ENCODE measurements at regions not wholly inside any gene's neighbourhood (a gene's known extent, or its start where the extent isn't known, plus 50 kb on each side); places are given as distances from the start of the nearest gene placed in this dataset.

- no peak for TF ChIP-seq ZNF501 (tag by site-specific recombination; IDR thresholded peaks at IDR 0.05)
- TF ChIP-seq ZNF514 (tag by site-specific recombination; IDR thresholded peaks at IDR 0.05), result no peak
- TF ChIP-seq CTCF (tag by site-specific recombination; IDR thresholded peaks at IDR 0.05), result no peak
- TF ChIP-seq ZSCAN18 (tag by site-specific recombination; IDR thresholded peaks at IDR 0.05), result no peak
- no peak for TF ChIP-seq ZNF580 (tag by site-specific recombination; IDR thresholded peaks at IDR 0.05)
- no peak for TF ChIP-seq HOXA7 (CRISPR knock-in tag; IDR thresholded peaks at IDR 0.05; ENCODE audit: borderline replicate concordance)
- no peak for TF ChIP-seq ZNF146 (tag by site-specific recombination; IDR thresholded peaks at IDR 0.05)
- no peak for TF ChIP-seq TCF7L2 (IDR thresholded peaks at IDR 0.05; ENCODE audit: borderline replicate concordance, low read depth, low read length)
- no peak for TF ChIP-seq ZBTB10 (tag by site-specific recombination; IDR thresholded peaks at IDR 0.05)
- TF ChIP-seq ZBTB1 (tag by site-specific recombination; IDR thresholded peaks at IDR 0.05), result no peak
- TF ChIP-seq ZNF530 (tag by site-specific recombination; IDR thresholded peaks at IDR 0.05; ENCODE audit: low read depth), result no peak
- TF ChIP-seq ZNF707 (tag by site-specific recombination; IDR thresholded peaks at IDR 0.05), result no peak
These were observed 75.4 kb downstream of the AASDHPPT start for GRCh38 chr11:106152824-106153223.

All from HEK293 (cell line).